ENCODE measurements at regions not wholly inside any gene's neighbourhood (a gene's known extent, or its start where the extent isn't known, plus 50 kb on each side); places are given as distances from the start of the nearest gene placed in this dataset.
"Not testable (repeated sequence)": the region's sequence is repeated elsewhere in the genome, so short reads cannot be mapped to it uniquely, and the experiment has no call there.

DNA sequence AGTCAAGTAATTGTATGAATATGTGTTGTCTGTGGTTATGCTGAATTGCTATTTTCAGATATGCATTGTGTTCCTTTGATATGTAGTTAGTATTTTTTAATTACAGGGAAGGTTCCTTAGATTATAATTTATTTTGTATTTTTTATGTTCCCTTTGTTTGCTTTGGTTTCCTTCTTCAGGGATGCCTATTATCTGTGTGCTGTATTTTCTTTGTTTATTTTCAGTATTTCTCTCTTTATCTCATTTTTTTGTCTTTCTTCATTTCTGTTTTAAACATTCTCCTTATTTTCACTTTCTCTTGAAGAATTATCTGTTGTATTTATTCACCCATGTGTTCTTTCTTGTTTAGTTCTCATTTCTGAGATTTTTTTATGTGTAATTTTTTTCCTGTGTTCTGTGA is 163.1 kb downstream of the EMP1 start:
- DNase-seq = no peak

DNA sequence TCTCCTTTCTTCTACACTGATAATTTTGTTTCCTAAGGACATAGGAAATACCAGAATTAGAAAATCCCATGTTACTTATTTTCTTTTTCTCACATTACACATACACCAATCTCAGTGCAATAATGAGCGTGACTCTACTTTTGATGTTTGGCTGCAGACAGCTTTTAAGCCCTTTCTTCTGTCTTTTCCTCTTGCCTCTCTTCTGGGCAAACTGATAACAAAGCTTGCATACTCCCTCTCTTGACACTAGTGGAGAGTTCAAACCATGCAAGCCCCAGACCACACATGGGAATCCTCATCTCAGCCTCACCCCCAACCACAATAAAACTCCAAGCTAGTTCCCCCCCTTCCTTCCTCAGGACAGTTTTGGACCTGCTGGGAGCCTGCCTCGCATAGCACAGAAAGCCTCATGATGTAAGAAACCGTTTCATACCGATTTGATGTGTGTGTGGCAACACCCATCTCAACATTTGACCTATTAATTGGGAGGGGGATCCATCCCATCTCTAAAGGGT is 161.9 kb downstream of the EMP1 start:
- DNase-seq = no peak

DNA sequence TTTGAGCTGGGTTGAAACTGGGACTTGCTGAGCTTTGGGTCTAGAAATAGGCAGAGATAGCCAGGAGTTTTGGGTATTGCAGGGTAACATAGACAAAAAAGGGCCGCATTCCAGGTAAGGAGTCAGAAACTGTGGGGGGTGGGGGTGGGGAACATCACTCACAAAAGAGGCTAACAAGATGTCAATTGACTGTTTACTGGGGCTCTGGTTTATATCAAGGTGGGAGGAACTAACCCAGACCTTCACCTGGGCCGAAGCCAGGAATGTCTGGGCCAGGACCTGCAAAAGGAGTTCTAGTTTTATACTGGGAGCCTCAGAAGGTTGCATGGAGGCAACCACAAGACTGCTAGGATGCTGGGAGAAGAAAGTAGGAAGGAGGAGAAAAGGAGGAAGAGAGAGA is 154.4 kb downstream of the EMP1 start:
- DNase-seq = no peak

DNA sequence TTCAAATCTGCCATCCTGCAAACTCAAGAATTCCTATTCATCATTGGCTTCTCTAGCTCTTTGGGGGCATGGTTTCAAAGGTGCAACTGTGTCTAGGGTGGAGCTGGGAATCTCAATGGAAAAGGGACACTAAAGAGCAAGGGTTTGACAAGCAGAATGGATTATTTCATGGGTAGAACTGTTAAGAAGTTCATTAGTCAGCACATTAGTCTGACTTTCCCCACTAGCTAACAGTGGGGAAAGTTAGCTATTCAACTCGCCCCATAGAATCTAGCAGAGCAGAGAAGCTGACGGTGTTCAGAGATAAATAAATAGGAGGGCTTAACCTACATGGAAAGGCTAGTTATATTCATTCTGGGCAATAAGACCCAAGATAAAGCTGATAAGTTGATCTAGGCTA is 153.9 kb downstream of the EMP1 start:
- no peak for DNase-seq

DNA sequence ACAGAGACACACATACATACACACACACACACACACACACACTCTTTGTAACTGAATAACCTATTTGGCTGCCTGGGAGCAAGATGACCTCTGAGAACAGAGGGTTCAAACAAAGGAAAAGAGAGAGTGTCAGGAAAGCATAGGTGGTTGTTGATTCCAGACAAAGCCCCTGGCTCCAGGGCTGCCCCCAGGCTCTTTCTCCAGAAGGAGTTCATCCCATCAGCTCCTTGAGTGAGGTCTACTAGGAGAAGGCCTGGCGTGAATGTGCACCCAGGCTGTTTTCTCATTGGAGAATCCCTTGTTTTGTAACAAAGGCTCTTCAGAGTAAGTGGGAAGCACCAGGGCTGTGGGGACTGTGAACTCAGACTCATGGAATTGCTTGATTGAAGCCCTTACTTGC is 151.9 kb downstream of the EMP1 start:
- no peak for DNase-seq

DNA sequence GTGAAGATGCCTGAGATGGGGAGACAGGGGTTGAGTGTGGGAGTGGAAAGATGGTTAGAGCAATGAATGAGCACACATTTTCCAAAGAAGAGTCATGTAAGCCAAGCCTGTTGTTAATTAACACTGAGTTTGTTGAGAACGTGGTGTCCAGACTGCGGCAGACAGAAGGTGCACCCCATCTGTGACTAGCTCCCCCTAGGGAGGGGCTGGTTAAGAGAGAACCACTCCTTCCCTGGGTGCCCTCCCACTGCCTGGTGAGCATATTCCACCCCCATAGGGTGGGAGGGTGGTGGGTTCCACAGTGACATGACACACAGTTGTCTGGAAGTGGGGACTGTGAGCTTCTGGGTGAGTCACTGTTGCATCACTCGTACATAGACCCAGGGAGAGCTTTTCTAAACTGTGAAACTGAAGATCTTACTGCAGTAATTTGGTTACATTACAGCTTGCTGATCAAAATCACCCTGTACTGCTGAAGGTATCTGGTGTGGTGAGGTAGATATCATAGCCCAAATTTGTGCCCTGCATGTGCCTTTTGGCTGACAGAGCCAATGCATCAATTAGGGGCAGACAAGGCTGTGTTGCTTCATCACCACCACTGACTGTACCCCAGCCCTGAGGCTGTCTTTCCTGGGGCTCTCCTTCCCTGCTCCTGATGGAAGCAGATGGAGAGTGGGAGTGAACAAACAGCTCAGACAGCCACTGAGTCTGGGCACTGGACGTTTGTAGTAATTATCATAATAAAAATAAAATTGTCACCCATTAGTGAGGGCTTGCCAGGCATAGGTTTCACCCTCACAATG is 150.9 kb downstream of the EMP1 start:
- DNase-seq = peak in 3 of 51 donors; percentile 3 to 59 (median 8)

DNA sequence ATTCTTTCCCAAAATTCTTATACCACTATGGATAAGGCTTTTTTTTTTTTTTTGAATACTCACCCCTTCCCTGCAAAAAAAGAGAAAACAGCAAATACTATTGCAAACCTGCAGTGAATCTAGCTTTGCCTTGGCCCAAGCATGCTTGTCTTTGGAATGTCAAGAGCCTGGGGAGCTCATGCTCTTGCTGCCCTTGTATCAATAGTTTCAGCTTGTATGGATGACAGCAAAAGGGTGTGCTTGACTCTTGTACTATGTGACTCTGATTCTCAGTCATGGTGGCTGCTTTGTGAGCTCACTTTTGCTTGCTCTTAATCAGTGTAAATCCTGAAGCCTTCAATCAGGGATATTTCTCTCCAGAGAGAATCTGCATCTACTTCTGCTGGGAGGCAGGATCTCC is 149.2 kb downstream of the EMP1 start:
- no peak for DNase-seq

DNA sequence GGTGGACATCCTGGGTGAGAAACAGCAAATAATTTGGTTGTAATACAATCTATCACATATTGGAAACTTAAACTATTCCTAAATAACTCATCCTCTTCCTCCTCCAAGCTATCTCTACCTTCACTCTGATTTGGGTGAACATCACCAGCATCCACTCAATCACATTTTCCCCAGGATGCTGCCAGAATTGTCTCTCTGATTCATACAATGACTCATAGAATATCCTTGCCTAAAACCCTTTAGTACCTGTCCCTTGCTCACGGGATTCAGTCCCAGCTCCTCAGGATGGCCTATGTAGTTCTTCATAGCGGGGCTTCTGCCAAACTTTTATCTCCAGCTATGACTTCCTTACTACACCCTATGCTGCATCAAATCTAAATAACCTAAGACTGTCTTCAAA is 146.8 kb downstream of the EMP1 start:
- DNase-seq = no peak

DNA sequence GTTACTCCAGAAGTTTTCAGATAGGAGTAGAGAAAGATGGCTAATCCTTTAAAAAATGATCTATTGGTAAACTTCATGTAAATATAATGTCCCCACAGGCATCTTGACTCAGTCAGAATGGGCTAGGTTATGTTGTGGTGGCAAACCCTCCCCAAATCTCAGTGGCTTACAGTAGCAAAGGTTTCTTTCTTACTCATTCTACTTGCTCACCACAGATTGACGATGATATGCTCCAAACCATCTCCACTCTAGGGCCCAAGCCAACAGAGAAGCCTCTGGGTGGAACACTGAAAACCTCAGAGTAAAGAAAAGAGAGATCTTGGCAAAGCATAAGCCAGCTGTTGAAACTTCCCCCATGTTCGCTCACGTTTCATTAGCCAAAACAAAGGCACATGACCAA is 146.4 kb downstream of the EMP1 start:
- DNase-seq = no peak

DNA sequence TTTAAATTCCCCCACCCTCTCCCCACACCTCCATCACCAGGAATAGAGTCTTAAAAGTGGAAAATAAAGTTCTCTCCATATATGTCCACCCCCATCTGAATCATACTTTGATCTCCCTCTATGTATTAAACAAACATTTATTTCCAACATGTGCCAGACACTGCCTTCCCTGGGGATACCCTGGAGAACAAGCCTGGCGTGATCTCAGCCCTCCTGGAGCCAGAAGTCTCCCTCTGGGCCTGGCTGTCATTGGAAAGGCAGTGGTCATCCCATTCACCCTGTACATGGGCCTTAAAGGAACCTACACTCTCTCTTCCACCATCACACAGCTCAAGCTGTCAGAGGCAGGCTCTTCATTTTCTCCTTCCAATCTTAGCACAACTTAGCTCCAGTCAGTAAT is 143.6 kb downstream of the EMP1 start:
- DNase-seq = no peak

DNA sequence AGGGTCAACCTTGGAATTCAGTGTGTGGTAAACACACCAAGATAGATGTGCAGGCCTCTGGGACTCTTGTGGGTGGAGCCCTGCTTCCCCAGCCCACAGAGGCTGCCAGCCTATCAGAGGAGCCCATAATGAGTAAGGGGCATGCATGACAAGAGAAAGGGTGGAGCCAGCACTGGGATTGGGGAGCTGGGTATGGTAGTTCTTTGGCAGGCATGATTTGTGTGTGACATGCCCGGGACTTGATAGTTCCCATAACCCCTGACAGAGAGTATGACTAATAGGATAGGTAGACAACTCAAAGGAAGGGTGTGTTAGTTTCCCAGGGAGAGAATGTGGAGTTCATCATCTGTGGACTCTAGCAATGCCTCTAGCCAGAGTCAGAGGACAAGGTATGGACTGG is 143.0 kb downstream of the EMP1 start:
- no peak for DNase-seq

DNA sequence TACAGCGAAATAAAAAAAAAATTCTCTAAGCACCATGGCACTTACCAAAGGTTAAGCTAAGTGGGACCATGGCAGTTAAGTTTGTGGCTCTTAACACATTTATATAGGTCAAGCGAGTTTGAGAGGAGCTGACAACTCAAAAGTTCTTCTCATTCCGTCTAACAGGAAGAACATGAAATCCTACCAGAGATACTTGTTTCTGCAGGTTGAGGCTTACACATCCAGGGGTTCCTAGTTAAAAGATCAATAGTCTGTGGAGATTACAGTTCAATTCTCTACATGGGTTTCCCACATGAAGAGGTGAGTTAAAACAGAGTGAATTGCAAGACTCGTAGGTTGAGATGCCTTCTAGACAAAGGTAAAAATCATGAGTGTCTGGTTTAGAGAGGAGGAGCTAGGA is 142.6 kb downstream of the EMP1 start:
- no peak for DNase-seq

DNA sequence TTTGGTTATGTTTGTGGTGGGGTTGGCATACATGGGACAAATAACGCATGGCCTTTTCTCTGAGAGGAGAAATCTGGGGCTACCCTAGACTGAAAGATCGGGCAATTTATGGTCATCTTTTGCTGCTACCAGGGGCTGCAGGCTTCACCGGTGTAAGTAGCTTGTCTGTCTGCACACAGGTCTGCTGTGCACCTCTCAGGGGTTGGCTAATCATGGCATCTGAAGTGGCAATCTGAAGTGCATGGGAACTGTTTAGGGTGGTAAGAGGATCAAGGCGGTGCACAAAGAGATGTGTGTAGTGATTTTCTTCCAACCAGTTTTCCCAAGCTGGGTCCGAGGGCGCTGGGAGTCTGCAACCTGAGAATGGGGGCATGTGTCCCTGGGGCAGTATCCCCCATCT is 141.3 kb downstream of the EMP1 start:
- DNase-seq = no peak

DNA sequence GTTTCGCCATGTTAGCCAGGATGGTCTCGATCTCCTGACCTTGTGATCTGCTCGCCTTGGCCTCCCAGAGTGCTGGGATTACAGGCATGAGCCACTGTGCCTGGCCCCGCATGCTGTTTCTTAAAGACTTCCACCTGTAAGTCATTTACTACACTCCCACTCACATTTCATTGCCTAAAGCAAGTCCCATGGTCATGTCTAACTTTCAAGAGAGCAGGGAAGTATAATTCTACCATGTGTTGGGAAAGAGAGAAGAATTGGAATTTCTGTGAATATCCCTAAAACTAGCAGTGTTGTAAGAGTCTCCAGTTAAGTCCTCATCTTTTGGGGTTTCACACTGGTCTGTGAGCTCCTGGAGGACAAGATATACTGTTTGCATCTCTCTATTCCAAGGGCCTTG is 139.7 kb downstream of the EMP1 start:
- no peak for DNase-seq

DNA sequence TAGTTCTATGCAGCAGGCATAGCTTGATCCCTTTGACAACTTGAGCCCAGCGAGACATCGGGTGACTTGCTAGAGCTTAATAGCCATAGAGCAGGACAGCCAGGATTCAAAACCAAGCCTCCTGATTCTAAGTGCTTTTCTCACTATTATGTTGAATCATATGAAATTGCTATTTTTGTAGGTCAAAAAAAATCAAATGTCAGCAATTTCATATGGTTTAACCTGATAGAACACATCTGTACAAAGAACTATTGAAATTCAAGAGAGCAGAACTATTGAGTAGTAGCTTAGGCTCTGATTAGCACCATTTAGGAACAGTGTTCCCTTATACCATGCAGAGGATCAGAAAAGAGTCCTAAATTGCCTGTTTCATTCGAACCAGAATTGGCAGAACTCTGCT is 132.0 kb downstream of the EMP1 start:
- DNase-seq = no peak

DNA sequence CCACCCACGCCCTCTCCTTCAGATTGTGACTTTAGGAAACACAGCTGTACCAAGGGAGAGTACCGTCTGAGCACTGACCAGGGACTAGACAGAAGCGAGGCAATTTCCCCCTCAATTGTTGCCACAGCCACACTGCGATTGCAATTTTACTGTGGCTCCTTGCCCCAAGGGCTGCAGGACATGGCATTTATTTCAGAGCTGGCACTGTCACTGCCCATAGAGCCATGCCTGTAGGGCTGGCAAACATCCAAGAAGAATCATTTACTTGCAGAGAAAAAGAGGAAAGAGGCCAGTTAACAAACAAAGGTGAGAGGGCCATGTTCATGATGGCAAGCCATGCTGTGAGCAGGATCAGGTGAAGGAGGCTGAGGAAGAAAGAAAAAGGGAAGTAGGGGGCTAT is 129.6 kb downstream of the EMP1 start:
- no peak for DNase-seq

DNA sequence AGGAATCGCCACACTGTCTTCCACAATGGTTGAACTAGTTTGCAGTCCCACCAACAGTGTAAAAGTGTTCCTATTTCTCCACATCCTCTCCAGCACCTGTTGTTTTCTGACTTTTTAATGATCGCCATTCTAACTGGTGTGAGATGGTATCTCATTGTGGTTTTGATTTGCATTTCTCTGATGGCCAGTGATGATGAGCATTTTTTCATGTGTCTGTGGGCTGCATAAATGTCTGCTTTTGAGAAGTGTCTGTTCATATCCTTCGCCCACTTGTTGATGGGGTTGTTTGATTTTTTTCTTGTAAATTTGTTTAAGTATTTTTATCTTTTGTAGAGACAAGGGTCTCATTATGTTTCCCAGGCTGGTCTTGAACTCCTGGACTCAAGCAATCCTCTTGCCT is 128.5 kb downstream of the EMP1 start:
- not testable (repeated sequence) for DNase-seq

DNA sequence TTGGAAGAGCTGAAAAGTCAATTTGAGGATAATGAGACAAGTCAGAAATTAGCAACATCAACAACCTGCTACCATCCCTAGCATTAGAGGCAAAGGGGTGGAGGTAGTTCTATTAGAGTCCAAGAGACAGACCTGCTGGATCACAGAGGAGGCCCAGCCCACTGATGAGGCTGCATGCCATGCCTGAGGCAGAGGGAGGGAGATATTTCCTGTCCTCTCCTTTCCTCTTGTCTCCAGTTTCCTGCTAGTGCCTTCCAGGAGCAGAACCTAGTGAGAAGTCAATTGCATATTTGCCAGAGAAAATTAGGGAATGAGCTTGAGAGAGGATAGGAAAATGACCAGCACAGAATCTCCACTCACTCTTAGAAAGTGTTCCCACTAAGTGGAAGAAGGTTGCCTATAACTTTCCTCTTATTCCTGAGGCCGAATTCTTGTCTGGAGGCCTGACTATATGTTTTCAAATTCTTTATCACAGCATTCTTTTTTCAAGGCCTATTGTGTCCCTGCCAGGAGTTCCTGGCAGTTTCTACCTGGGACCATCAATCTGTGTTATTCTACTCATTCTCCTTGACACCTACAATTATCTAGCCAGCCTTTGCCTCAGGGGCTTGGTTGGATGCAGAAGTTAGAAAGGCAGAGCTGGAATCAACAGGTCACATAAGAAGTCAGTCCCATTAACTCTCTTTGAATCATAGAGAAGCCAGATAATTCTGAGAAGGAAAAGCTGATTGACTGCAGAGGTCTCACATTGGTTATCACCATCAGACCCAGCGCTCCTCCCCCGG is 121.9 kb downstream of the EMP1 start:
- no peak for DNase-seq

DNA sequence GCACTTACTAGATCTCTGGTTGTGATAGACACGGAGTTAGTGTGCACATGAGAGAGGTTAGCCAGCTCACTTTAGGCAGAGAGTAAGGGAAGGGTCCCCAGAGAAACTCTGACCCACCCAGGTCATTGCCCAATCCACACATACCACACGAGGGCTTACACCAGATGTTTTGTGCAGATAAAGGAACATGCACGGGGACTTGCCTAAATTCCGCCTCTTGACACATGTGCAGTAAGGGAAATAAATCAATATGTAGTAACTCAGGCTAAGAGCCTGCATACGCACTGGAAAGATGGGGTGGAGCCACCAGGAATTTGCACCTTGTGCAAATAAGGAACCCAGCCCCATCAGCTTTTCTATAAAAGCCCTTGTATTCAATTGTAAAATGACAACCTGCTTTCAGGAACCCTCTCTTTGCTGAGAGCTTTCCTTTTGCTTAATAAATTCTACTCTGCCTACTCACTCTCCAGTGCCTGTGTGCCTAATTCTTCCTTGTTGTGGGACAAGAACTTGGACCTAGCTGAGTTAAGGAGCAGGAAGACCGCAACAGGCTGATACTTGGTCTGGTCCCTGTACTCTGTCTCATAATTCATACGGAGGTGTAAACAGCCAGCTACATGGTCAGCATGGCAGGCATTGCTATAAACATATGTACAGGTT is 120.2 kb downstream of the EMP1 start:
- no peak for DNase-seq

DNA sequence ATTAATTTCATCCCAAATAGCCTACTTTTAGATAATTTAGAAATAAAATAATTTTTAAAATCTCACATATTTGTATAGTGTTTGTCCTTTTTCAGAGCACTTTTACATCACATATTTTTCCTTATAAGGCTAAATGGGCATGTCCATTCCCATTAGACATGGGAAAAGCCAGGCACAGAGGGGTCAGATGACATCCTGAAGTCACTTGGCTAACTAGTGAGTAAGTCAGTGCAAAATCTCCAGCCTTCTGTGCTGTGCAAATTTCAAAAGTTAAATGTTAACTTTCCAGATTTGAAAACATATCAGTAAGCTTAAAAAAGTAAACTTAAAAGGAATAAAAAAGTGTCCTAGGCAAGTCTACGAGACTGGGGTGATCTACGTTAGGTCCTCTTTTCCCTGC is 117.4 kb downstream of the EMP1 start:
- DNase-seq = no peak

DNA sequence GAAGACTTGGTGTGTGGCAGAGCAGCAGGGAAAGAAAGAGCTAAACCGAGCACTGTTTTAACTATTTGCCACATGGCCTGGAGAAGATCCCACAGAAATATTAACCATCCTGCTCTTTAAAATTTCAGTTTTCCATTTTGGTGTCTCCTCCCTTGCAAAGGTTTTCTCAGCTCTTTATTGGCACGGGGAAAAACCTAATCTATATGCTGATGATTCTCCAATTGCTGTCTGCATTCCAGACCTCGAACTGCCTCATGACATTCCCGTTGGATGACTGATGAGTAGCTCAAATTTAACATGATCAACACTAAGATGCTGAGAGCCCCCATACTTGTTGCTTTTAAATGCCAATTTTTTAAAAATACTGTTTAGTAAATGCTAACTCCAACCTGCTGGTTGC is 115.0 kb downstream of the EMP1 start:
- no peak for DNase-seq

DNA sequence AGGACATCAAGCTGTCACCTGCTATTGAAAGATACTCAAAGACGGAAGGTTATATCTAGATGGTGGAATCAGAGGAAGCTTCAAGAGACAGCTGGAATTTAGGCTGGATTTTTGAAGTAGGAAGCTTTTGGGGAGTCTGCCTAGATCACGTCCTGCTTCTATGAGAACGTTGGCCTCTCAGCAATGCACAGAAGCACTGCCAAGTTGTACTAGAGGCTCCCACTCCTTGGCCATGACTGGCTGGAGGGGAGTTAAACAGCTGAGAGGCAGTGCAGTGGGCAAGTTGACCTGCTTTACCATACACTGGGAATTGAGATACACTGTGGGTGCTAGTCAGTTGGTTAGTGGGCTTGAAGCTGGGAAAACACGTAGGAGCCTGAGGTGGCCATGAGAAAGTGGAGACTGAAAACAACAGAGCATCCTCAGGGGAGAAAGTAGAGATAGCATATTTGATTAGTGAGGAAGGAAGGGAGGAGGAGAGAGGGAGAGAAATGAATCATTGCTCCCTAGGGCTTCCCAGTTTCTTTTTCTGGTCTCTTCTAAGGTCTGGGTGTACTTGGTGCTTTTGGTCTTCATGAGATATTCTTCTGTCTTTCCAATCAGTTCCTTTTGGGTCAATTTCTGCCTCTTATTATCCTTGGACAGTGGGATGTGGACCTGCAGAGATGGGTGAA is 110.8 kb downstream of the EMP1 start:
- DNase-seq = no peak
